Endothelial cell of umbilical vein (primary cell): ENCODE measurements at regions not wholly inside any gene's neighbourhood (a gene's known extent, or its start where the extent isn't known, plus 50 kb on each side); places are given as distances from the start of the nearest gene placed in this dataset.

ENCODE experiments used
- BruUV-seq: library from RNA; stranded (reverse); fragments of 400-500 nt; replicated peaks from 2 replicates; lab custom pipeline; 2021; lab: Mats Ljungman, UMichigan
- CTCF ChIA-PET: fragments of 300-600, 350-600 bp; sonication (Branson Sonifier 250); formaldehyde crosslinking; loops from one replicate; lab custom pipeline; 2021; ENCODE audit warnings: antibody characterized with exemption, inconsistent platforms; lab: Charles Lee
- POLR2A ChIA-PET: fragments of 300-600, 350-600 bp; sonication (Branson Sonifier 250); formaldehyde crosslinking; loops from one replicate; lab custom pipeline; 2021; ENCODE audit warnings: antibody characterized with exemption, inconsistent platforms; lab: Charles Lee
- DNase-seq: peaks from one replicate; pipeline ENCODE4 v3.0.0-alpha.2; 2011; ENCODE audit warnings: low read depth, low spot score
- FAIRE-seq: peaks from 2 replicates; lab custom pipeline; 2011; peaks lifted over from hg19 to GRCh38; lab: Jason Lieb, UNC
- H2AFZ ChIP-seq: 2 replicates; pipeline ENCODE4 v1.6.0; 2012; ENCODE audit warnings: low read depth, low read length, control low read depth, inconsistent platforms
- H3K27ac ChIP-seq: 2 replicates; pipeline ENCODE4 v1.5.1; 2011; ENCODE audit warnings: low read depth, mild to moderate bottlenecking, control low read depth, low read length, moderate library complexity; ENCODE audit not compliant: insufficient read depth
- H3K27me3 ChIP-seq, 2 experiments: 2 replicates each; pipeline versions ENCODE4 v1.6.0 to v1.6.1; 2011; ENCODE audit warnings: low read length in 2 of 2, mixed read lengths in 1 of 2; ENCODE audit not compliant: control insufficient read depth in 2 of 2, insufficient read depth in 2 of 2
- H3K36me3 ChIP-seq, 2 experiments: 2 replicates in 1 of 2; 3 replicates in 1 of 2; pipeline ENCODE4 v1.5.1; 2011; ENCODE audit warnings: low read length in 2 of 2, mild to moderate bottlenecking in 1 of 2, moderate library complexity in 1 of 2; ENCODE audit not compliant: control insufficient read depth in 2 of 2, insufficient read depth in 2 of 2; ENCODE audit errors: extremely low read depth in 1 of 2
- H3K4me1 ChIP-seq: 3 replicates; pipeline ENCODE4 v1.5.1; 2011; ENCODE audit warnings: mild to moderate bottlenecking, low read length; ENCODE audit not compliant: control insufficient read depth, insufficient read depth; ENCODE audit errors: extremely low read depth
- H3K4me2 ChIP-seq: 2 replicates; pipeline ENCODE4 v1.6.1; 2011; ENCODE audit warnings: low read length, control low read depth, mixed read lengths; ENCODE audit not compliant: insufficient read depth
- H3K4me3 ChIP-seq, 3 experiments: fragments of 200-600 bp in 1 of 3; sonication (generic), shearing (Covaris generic) in 1 of 3; replicated peaks in 1 of 3; 2 replicates each; pipeline ENCODE4 v1.5.1; 2011 to 2016; ENCODE audit warnings: control low read depth in 3 of 3, low read length in 3 of 3, mild to moderate bottlenecking in 2 of 3, inconsistent platforms in 1 of 3, low read depth in 1 of 3, moderate library complexity in 1 of 3; ENCODE audit not compliant: insufficient read depth in 1 of 3
- H3K79me2 ChIP-seq: 2 replicates; pipeline ENCODE4 v1.6.0; 2012; ENCODE audit warnings: low read length, inconsistent platforms; ENCODE audit not compliant: control insufficient read depth, insufficient read depth
- H3K9ac ChIP-seq: replicated peaks from 2 replicates; pipeline ENCODE3; 2011; ENCODE audit warnings: low read length, control low read depth; ENCODE audit not compliant: insufficient read depth; ENCODE audit errors: extremely low read depth
- H3K9me1 ChIP-seq: replicated peaks from 3 replicates; pipeline ENCODE4 v1.6.0; 2011; ENCODE audit warnings: mild to moderate bottlenecking, low read length; ENCODE audit not compliant: control insufficient read depth, insufficient read depth; ENCODE audit errors: extremely low read depth
- H3K9me3 ChIP-seq: replicated peaks from 2 replicates; pipeline ENCODE4 v1.5.1; 2012; ENCODE audit warnings: low read length, inconsistent platforms; ENCODE audit not compliant: control insufficient read depth, insufficient read depth
- H4K20me1 ChIP-seq: replicated peaks from 2 replicates; pipeline ENCODE3; 2011; ENCODE audit warnings: mild to moderate bottlenecking, low read length; ENCODE audit not compliant: control insufficient read depth, insufficient read depth; ENCODE audit errors: extremely low read depth
- CTCF ChIP-seq, 2 donors: IDR thresholded peaks; 1 replicate in 1 of 2; 2 replicates in 1 of 2; pipeline ENCODE4 v1.5.1; 2011; ENCODE audit warnings: low read length in 2 of 2, mild to moderate bottlenecking in 2 of 2, moderate library complexity in 2 of 2, control low read depth in 1 of 2, inconsistent platforms in 1 of 2, low read depth in 1 of 2; ENCODE audit not compliant: insufficient read depth in 1 of 2; ENCODE audit errors: extremely low read depth in 1 of 2
- EZH2 ChIP-seq: IDR thresholded peaks from 2 replicates; pipeline ENCODE4 v1.6.1; 2012; ENCODE audit warnings: borderline replicate concordance, low read depth, mild to moderate bottlenecking, moderate library complexity, low read length, inconsistent platforms; ENCODE audit not compliant: severe bottlenecking
- FOS ChIP-seq: IDR thresholded peaks from 2 replicates; pipeline ENCODE4 v1.6.1; 2011; ENCODE audit warnings: mild to moderate bottlenecking, low read length, moderate library complexity, borderline replicate concordance; ENCODE audit not compliant: insufficient read depth
- GATA2 ChIP-seq: IDR thresholded peaks from 2 replicates; pipeline ENCODE4 v1.7.0; 2011; ENCODE audit warnings: low read depth, mild to moderate bottlenecking, moderate library complexity, mixed read lengths, low read length; ENCODE audit not compliant: insufficient read length, insufficient read depth
- JUN ChIP-seq: IDR thresholded peaks from 2 replicates; pipeline ENCODE4 v1.6.1; 2011; ENCODE audit warnings: borderline replicate concordance, low read depth; ENCODE audit not compliant: insufficient read length, insufficient read depth
- MAX ChIP-seq: IDR thresholded peaks from 2 replicates; pipeline ENCODE4 v1.6.1; 2011; ENCODE audit not compliant: insufficient read depth, insufficient read length
- MYC ChIP-seq: IDR thresholded peaks from one replicate; pipeline ENCODE4 v1.6.1; 2011; ENCODE audit warnings: mild to moderate bottlenecking, low read depth, low read length
- POLR2A ChIP-seq: IDR thresholded peaks from 2 replicates; pipeline ENCODE4 v1.6.1; 2012; ENCODE audit warnings: low read depth, mild to moderate bottlenecking, control low read depth, low read length
- POLR2AphosphoS5 ChIP-seq: IDR thresholded peaks from 2 replicates; pipeline ENCODE4 v1.6.1; 2012; ENCODE audit warnings: low read depth, mild to moderate bottlenecking, control low read depth, low read length, moderate library complexity; ENCODE audit not compliant: insufficient read depth
- dilution Hi-C: fragments of 300-500 bp; cut with MboI; formaldehyde crosslinking; loops from one replicate; pipeline ENCODE4 v1.15.0; 2019; ENCODE audit warnings: low sequenced_read_pairs; ENCODE audit not compliant: extremely low pct_ligation_motif_present
- intact Hi-C: fragments of 100-400 bp; cut with micrococcal nuclease; formaldehyde crosslinking; loops from one replicate; pipeline ENCODE4 v1.10.0; 2022

GRCh38 chr15:93164409-93164808, 75.4 kb upstream of the RGMA start:
- dilution Hi-C loops, result no loop called here

More at GRCh38 chr15:93164409-93164808, 75.4 kb upstream of the RGMA start:
- H3K4me2 ChIP-seq, result no peak overlapping the region
- no peaks in the 10 kb centered on the region for H3K4me1 ChIP-seq
- DNase-seq, result no peak
- no peak overlapping the region for H2AFZ ChIP-seq
- ChIA-PET POLR2A (no interaction called here), CTCF (no interaction called here)
- no peak overlapping the region for H3K27ac ChIP-seq
- H3K9ac ChIP-seq, result no peak overlapping the region
- H3K27me3 ChIP-seq, result no peaks in the 10 kb centered on the region
- FAIRE-seq, result no peak
- no peaks in the 10 kb centered on the region for H4K20me1 ChIP-seq
- TF ChIP-seq MYC (no peak), MAX (no peak), FOS (no peak), POLR2A (no peak), POLR2AphosphoS5 (no peak), JUN (no peak), EZH2 (no peak), CTCF (IDR thresholded peaks at IDR 0.05; ENCODE audit: extremely low read depth in 1 of 2, insufficient read depth in 1 of 2, low read depth in 1 of 2, low read length in 2 of 2) (no peak), GATA2 (no peak)
- H3K4me3 ChIP-seq, result no peak overlapping the region
- H3K9me1 ChIP-seq, result no peaks in the 10 kb centered on the region
- no peaks in the 10 kb centered on the region for H3K79me2 ChIP-seq
- no peaks in the 10 kb centered on the region for H3K9me3 ChIP-seq
- BruUV-seq, result no TSS peak
- intact Hi-C loops, result no loop called here
- no peaks in the 10 kb centered on the region for H3K36me3 ChIP-seq
